Muscle of leg (tissue), 3 donors: ENCODE measurements at regions not wholly inside any gene's neighbourhood (a gene's known extent, or its start where the extent isn't known, plus 50 kb on each side); places are given as distances from the start of the nearest gene placed in this dataset.

ENCODE experiments used
- DNase-seq: peaks from one replicate; pipeline ENCODE4 v3.0.0; 2013
- H3K27ac ChIP-seq: one replicate; pipeline ENCODE4 v1.5.1; 2013; ENCODE audit warnings: mild to moderate bottlenecking, low read length, control low read depth
- H3K27me3 ChIP-seq: one replicate; pipeline ENCODE4 v1.6.1; 2013; ENCODE audit warnings: low read length; ENCODE audit not compliant: control insufficient read depth, insufficient read depth
- H3K36me3 ChIP-seq: one replicate; pipeline ENCODE4 v1.6.1; 2013; ENCODE audit warnings: low read length; ENCODE audit not compliant: control insufficient read depth, insufficient read depth
- H3K4me1 ChIP-seq: one replicate; pipeline ENCODE4 v1.6.1; 2013; ENCODE audit warnings: low read length; ENCODE audit not compliant: control insufficient read depth, insufficient read depth
- H3K4me3 ChIP-seq: one replicate; pipeline ENCODE4 v1.5.1; 2013; ENCODE audit warnings: low read length, control low read depth
- H3K9me3 ChIP-seq: replicated peaks from 2 replicates; pipeline ENCODE4 v1.6.1; 2013; ENCODE audit warnings: low read depth, low read length; ENCODE audit not compliant: control insufficient read depth
- WGBS: methylation state at CpG from one replicate; pipeline ENCODE4 v1.1.5; 2013; ENCODE audit warnings: missing lambda C conversion rate; ENCODE audit not compliant: insufficient coverage; 5-methylcytosine and 5-hydroxymethylcytosine counted together

GRCh38 chr4:79073471-79073870 lies 134.2 kb upstream of the PAQR3 start:
- Histone ChIP-seq H3K9me3 (peaks cover 6% of the 10 kb centered on the region), H3K4me3 (no peak overlapping the region), H3K36me3 (no peaks in the 10 kb centered on the region), H3K27ac (no peak overlapping the region), H3K4me1 (no peaks in the 10 kb centered on the region), H3K27me3 (no peaks in the 10 kb centered on the region)
- WGBS: no CpG with 5 or more reads among the region's 1 CpG
- DNase-seq: no peak

- H3K27ac ChIP-seq: peak overlapping the region; percentile 4
- no peaks in the 10 kb centered on the region for H3K9me3 ChIP-seq
- no CpG with 5 or more reads among the region's 1 CpG for WGBS
- H3K4me1 ChIP-seq: no peaks in the 10 kb centered on the region
- peak; percentile 45 for DNase-seq
- H3K27me3 ChIP-seq: no peaks in the 10 kb centered on the region
- H3K36me3 ChIP-seq: no peaks in the 10 kb centered on the region
- H3K4me3 ChIP-seq: no peak overlapping the region
These were observed 126.0 kb upstream of the PAQR3 start for GRCh38 chr4:79065262-79065661.

- Histone ChIP-seq H3K4me3 (no peak overlapping the region), H3K27ac (no peak overlapping the region), H3K36me3 (no peaks in the 10 kb centered on the region), H3K9me3 (no peaks in the 10 kb centered on the region), H3K4me1 (no peaks in the 10 kb centered on the region), H3K27me3 (no peaks in the 10 kb centered on the region)
- no peak for DNase-seq
- WGBS: no CpG with 5 or more reads among the region's 3 CpGs
These were observed 125.6 kb upstream of the PAQR3 start for GRCh38 chr4:79064806-79065205.

GRCh38 chr4:79059631-79060399 lies 120.6 kb upstream of the PAQR3 start:
- Histone ChIP-seq H3K27ac (no peak overlapping the region), H3K36me3 (no peaks in the 10 kb centered on the region), H3K4me3 (no peak overlapping the region), H3K27me3 (no peaks in the 10 kb centered on the region), H3K4me1 (no peaks in the 10 kb centered on the region), H3K9me3 (no peaks in the 10 kb centered on the region)
- no CpG with 5 or more reads among the region's 4 CpGs for WGBS
- DNase-seq: no peak

GRCh38 chr4:79057772-79058171 lies 118.5 kb upstream of the PAQR3 start:
- no peak overlapping the region for H3K27ac ChIP-seq
- no peak overlapping the region for H3K4me3 ChIP-seq
- H3K9me3 ChIP-seq: no peaks in the 10 kb centered on the region
- no peaks in the 10 kb centered on the region for H3K27me3 ChIP-seq
- 100% methylated on average over 1 of the region's 2 CpGs for WGBS
- H3K4me1 ChIP-seq: no peaks in the 10 kb centered on the region
- DNase-seq: no peak
- H3K36me3 ChIP-seq: no peaks in the 10 kb centered on the region

GRCh38 chr4:79053754-79054153 lies 114.5 kb upstream of the PAQR3 start:
- H3K27ac ChIP-seq: no peak overlapping the region
- no peak for DNase-seq

GRCh38 chr4:79050541-79050880 lies 111.3 kb upstream of the PAQR3 start:
- H3K27me3 ChIP-seq: no peaks in the 10 kb centered on the region
- no peaks in the 10 kb centered on the region for H3K36me3 ChIP-seq
- peaks cover 2% of the 10 kb centered on the region for H3K4me1 ChIP-seq
- H3K27ac ChIP-seq: no peak overlapping the region
- no peaks in the 10 kb centered on the region for H3K9me3 ChIP-seq
- peak; percentile 34 for DNase-seq
- H3K4me3 ChIP-seq: no peak overlapping the region
- 67% methylated on average over 1 of the region's 6 CpGs for WGBS

More at GRCh38 chr4:79053754-79054153, 114.5 kb upstream of the PAQR3 start:
- Histone ChIP-seq H3K4me1 (peaks cover under 1% of the 10 kb centered on the region), H3K36me3 (no peaks in the 10 kb centered on the region), H3K27me3 (no peaks in the 10 kb centered on the region), H3K4me3 (no peak overlapping the region), H3K9me3 (no peaks in the 10 kb centered on the region)

GRCh38 chr4:79049840-79050540 lies 110.8 kb upstream of the PAQR3 start:
- WGBS: 87% methylated on average over 22 of the region's 27 CpGs
- H3K9me3 ChIP-seq: no peaks in the 10 kb centered on the region
- no peak for DNase-seq
- no peak overlapping the region for H3K4me3 ChIP-seq
- no peak overlapping the region for H3K27ac ChIP-seq
- no peaks in the 10 kb centered on the region for H3K36me3 ChIP-seq
- no peaks in the 10 kb centered on the region for H3K27me3 ChIP-seq
- peaks cover 2% of the 10 kb centered on the region for H3K4me1 ChIP-seq

- H3K36me3 ChIP-seq: no peaks in the 10 kb centered on the region
- no peak overlapping the region for H3K4me3 ChIP-seq
- 36% methylated on average over 3 of the region's 4 CpGs for WGBS
- H3K27me3 ChIP-seq: no peaks in the 10 kb centered on the region
- H3K4me1 ChIP-seq: peaks cover 6% of the 10 kb centered on the region
- H3K27ac ChIP-seq: no peak overlapping the region
- H3K9me3 ChIP-seq: no peaks in the 10 kb centered on the region
- DNase-seq: no peak
These were observed 109.6 kb upstream of the PAQR3 start for GRCh38 chr4:79048878-79049277.

GRCh38 chr4:79047316-79047715 lies 108.1 kb upstream of the PAQR3 start:
- WGBS: no CpG with 5 or more reads among the region's 1 CpG
- Histone ChIP-seq H3K4me1 (peaks cover 10% of the 10 kb centered on the region), H3K27me3 (no peaks in the 10 kb centered on the region), H3K9me3 (no peaks in the 10 kb centered on the region), H3K27ac (no peak overlapping the region), H3K36me3 (no peaks in the 10 kb centered on the region), H3K4me3 (no peak overlapping the region)
- DNase-seq: no peak
